Neutrophil (primary cell): ENCODE measurements at regions not wholly inside any gene's neighbourhood (a gene's known extent, or its start where the extent isn't known, plus 50 kb on each side); places are given as distances from the start of the nearest gene placed in this dataset.

ENCODE experiments used
- H3K27ac ChIP-seq: fragments of 200-600 bp; sonication (generic); 2 replicates; pipeline ENCODE4 v1.5.1; 2016; ENCODE audit warnings: mild to moderate bottlenecking, moderate library complexity
- H3K27me3 ChIP-seq: fragments of 200-600 bp; sonication (generic); 2 replicates; pipeline ENCODE4 v1.6.0; 2016; ENCODE audit warnings: mild to moderate bottlenecking
- H3K36me3 ChIP-seq: fragments of 200-600 bp; sonication (generic); 2 replicates; pipeline ENCODE4 v1.5.1; 2017
- H3K4me1 ChIP-seq, 2 experiments: fragments of 200-600 bp in 1 of 2; sonication (generic) in 1 of 2; 1 replicate in 1 of 2; 2 replicates in 1 of 2; pipeline versions ENCODE4 v1.5.1 to v1.6.1; 2013 to 2016; ENCODE audit warnings: low read depth in 1 of 2, low read length in 1 of 2, mild to moderate bottlenecking in 1 of 2, moderate library complexity in 1 of 2; ENCODE audit not compliant: control insufficient read depth in 1 of 2, insufficient read depth in 1 of 2
- H3K4me3 ChIP-seq, 2 experiments: fragments of 200-600 bp in 1 of 2; sonication (generic) in 1 of 2; 1 replicate in 1 of 2; 2 replicates in 1 of 2; pipeline ENCODE4 v1.5.1; 2013 to 2016; ENCODE audit warnings: low read depth in 1 of 2, low read length in 1 of 2, mild to moderate bottlenecking in 1 of 2, moderate library complexity in 1 of 2
- H3K9me3 ChIP-seq: fragments of 200-600 bp; sonication (generic); 2 replicates; pipeline ENCODE4 v1.5.1; 2016
- CTCF ChIP-seq: fragments of 200-600 bp; sonication (generic); IDR thresholded peaks from 2 replicates; pipeline ENCODE4 v1.5.1; 2016; ENCODE audit warnings: antibody characterized with exemption

- Histone ChIP-seq H3K4me3 (no peak overlapping the region), H3K9me3 (no peaks in the 10 kb centered on the region), H3K27me3 (no peaks in the 10 kb centered on the region), H3K4me1 (no peaks in the 10 kb centered on the region), H3K27ac (no peak overlapping the region), H3K36me3 (no peaks in the 10 kb centered on the region)
- no peak for TF ChIP-seq CTCF
Observed at GRCh38 chr5:155684417-155684816, 642.5 kb upstream of the SGCD start.

GRCh38 chr5:155686131-155686530, 640.8 kb upstream of the SGCD start:
- no peaks in the 10 kb centered on the region for H3K36me3 ChIP-seq
- no peaks in the 10 kb centered on the region for H3K9me3 ChIP-seq
- H3K4me3 ChIP-seq: no peak overlapping the region
- H3K27ac ChIP-seq: no peak overlapping the region
- no peak for TF ChIP-seq CTCF
- no peaks in the 10 kb centered on the region for H3K27me3 ChIP-seq
- H3K4me1 ChIP-seq: no peaks in the 10 kb centered on the region

GRCh38 chr5:155689406-155689805, 637.6 kb upstream of the SGCD start:
- Histone ChIP-seq H3K4me1 (no peaks in the 10 kb centered on the region), H3K27ac (no peak overlapping the region), H3K36me3 (no peaks in the 10 kb centered on the region), H3K4me3 (no peak overlapping the region), H3K27me3 (no peaks in the 10 kb centered on the region), H3K9me3 (no peaks in the 10 kb centered on the region)
- TF ChIP-seq CTCF: no peak

GRCh38 chr5:155696362-155696761, 630.6 kb upstream of the SGCD start:
- Histone ChIP-seq H3K4me3 (no peak overlapping the region), H3K9me3 (no peaks in the 10 kb centered on the region), H3K4me1 (no peaks in the 10 kb centered on the region), H3K27ac (no peak overlapping the region), H3K36me3 (no peaks in the 10 kb centered on the region), H3K27me3 (no peaks in the 10 kb centered on the region)
- no peak for TF ChIP-seq CTCF

GRCh38 chr5:155697236-155697635, 629.7 kb upstream of the SGCD start:
- no peaks in the 10 kb centered on the region for H3K4me1 ChIP-seq
- no peak overlapping the region for H3K27ac ChIP-seq
- no peaks in the 10 kb centered on the region for H3K36me3 ChIP-seq
- H3K9me3 ChIP-seq: no peaks in the 10 kb centered on the region
- no peaks in the 10 kb centered on the region for H3K27me3 ChIP-seq
- TF ChIP-seq CTCF: no peak
- H3K4me3 ChIP-seq: no peak overlapping the region

- H3K4me3 ChIP-seq: no peak overlapping the region
- no peaks in the 10 kb centered on the region for H3K27me3 ChIP-seq
- no peak for TF ChIP-seq CTCF
- no peaks in the 10 kb centered on the region for H3K4me1 ChIP-seq
- H3K9me3 ChIP-seq: no peaks in the 10 kb centered on the region
- H3K36me3 ChIP-seq: no peaks in the 10 kb centered on the region
- no peak overlapping the region for H3K27ac ChIP-seq
Observed at GRCh38 chr5:155699385-155699784, 627.6 kb upstream of the SGCD start.
